GM10266 (cell line): ENCODE measurements at regions not wholly inside any gene's neighbourhood (a gene's known extent, or its start where the extent isn't known, plus 50 kb on each side); places are given as distances from the start of the nearest gene placed in this dataset.
"Not testable (repeated sequence)": the region's sequence is repeated elsewhere in the genome, so short reads cannot be mapped to it uniquely, and the experiment has no call there.

Source experiments
- DNase-seq: peaks from one replicate; pipeline ENCODE4 v3.0.0; 2012; ENCODE audit errors: extremely low spot score
- TF ChIP-seq, protein P1 (sequence below): IDR thresholded peaks from 2 replicates; pipeline ENCODE4 v1.5.1; 2012; ENCODE audit warnings: mild to moderate bottlenecking, low read depth; ENCODE audit not compliant: control insufficient read depth, insufficient read depth; ENCODE audit errors: missing control alignments

DNA sequence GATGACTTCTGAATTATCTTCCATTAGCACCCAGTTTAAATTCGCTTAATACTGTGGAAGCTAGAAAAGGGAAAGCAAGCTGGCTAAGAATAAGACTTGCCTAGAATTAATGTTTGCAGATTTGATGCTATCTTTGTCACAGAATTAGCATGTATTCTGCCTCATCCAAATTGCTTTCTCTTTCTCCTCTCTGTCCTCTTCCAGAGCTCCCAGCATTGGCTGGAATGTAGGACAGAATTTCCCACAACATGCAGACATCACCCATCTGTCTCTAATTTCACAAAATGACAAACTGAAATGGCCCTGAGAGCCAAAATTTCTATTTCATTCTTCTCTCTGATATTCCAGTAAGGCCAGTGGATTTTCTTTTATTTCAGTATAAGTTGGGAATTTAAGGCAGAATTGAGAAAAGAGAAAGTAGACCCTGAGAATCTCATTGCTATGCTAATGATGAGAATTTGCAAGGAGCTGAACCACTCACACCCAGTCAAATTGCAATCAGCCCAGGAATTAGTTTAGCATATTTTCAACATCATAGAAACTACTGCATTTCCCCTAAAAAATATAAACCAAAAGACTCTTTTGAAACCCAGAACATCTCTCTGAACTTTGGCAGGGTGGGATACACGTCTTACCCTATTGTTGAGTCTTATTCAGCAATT is 188.8 kb downstream of the RCHY1 start:
- TF ChIP-seq, protein P1, sequence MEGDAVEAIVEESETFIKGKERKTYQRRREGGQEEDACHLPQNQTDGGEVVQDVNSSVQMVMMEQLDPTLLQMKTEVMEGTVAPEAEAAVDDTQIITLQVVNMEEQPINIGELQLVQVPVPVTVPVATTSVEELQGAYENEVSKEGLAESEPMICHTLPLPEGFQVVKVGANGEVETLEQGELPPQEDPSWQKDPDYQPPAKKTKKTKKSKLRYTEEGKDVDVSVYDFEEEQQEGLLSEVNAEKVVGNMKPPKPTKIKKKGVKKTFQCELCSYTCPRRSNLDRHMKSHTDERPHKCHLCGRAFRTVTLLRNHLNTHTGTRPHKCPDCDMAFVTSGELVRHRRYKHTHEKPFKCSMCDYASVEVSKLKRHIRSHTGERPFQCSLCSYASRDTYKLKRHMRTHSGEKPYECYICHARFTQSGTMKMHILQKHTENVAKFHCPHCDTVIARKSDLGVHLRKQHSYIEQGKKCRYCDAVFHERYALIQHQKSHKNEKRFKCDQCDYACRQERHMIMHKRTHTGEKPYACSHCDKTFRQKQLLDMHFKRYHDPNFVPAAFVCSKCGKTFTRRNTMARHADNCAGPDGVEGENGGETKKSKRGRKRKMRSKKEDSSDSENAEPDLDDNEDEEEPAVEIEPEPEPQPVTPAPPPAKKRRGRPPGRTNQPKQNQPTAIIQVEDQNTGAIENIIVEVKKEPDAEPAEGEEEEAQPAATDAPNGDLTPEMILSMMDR, result no peak

DNA sequence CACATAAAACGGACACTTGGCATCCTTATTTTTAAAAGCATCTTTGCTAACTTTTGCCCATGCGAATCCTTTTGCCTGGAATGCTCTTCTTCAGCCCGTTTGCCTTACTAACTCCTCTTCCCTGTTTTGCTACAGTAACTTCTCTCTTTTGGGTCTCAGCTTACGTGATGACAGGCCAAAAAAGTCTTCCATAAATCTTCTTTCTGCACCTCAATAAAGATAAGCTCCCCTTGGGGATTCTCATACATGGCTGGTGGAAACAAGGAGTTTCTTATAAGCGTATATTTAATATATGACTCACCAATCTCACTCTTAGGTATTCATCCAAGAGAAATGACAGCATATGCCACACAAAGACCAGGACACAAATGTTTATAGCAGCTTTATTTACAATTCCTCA is 192.7 kb downstream of the RCHY1 start:
- no peak for DNase-seq
- TF ChIP-seq, protein P1, result no peak

More for the DNA sequence above, 188.8 kb downstream of the RCHY1 start:
- no peak for DNase-seq

DNA sequence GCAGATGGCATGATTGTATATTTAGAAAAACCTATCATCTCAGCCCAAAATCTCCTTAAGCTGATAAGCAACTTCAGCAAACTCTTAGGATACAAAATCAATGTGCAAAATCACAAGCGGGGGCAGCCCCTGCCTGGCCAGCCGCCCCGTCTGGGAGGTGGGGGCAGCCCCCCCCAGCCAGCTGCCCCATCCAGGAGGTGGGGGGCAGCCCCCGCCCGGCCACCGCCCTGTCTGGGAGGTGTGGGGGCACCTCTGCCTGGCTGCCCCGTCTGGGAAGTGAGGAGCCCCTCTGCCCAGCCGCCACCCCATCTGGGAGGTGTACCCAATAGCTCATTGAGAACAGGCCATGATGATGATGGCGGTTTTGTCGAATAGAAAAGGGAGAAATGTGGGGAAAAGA is 196.6 kb downstream of the RCHY1 start:
- not testable (repeated sequence) for DNase-seq

DNA sequence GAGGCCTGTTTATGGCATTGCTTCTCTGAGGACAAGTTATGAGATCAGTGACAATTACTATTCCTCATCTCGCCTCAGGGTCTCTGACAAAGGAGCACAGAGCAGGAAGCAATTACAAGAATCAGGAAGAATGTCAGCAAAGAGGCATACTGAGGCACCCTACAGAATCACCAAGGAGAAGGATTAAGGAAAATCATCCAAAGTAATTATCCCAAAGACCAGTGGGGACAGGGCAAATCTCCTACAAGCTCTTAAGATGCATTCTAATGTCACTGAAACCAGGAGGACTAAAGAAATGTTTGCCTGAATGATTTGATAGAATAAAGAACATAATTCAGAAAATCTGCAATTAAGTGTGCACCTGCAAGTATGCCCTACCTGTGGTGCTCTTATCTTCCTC is 206.2 kb downstream of the RCHY1 start:
- DNase-seq, result no peak
- TF ChIP-seq, protein P1, result no peak

DNA sequence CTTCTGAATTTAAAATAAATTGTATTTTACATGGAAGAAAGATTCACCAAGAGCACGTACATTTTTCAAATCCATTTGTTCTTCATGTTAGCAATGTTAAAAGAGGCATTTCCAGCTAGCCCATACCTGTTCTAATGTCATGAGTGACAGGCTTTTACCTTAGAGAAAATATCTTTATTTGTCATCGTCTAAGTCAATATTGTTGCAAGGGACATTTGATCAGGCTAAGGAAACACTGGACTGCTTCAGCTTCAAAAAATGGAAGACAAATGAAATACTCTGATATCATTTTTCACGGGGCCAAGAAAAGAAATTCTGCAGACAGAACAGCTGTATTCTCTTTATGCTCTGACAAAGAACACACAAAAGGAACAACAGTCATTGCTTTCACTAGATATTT is 207.7 kb downstream of the RCHY1 start:
- DNase-seq, result no peak
- TF ChIP-seq, protein P1, result no peak

DNA sequence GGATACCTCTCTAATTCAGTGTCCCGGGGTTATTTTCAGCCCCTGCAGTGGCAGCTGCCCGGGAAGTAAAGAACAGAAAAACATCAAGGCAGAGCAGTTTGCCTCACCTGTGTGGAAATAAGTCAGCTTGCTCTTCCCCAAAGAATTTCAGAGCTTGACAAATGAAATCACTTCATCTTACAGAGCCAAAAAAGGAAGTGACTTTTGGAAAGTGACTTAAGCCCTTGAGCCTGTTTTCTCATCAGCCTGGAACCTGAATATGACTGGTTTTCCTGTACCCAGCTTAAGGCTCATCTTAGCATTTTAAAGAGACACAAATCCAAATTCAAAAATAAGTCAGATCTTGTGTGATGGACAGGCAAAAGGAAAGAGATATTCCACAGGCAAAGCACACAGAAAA is 211.6 kb downstream of the RCHY1 start:
- DNase-seq, result no peak
- TF ChIP-seq, protein P1, result no peak

DNA sequence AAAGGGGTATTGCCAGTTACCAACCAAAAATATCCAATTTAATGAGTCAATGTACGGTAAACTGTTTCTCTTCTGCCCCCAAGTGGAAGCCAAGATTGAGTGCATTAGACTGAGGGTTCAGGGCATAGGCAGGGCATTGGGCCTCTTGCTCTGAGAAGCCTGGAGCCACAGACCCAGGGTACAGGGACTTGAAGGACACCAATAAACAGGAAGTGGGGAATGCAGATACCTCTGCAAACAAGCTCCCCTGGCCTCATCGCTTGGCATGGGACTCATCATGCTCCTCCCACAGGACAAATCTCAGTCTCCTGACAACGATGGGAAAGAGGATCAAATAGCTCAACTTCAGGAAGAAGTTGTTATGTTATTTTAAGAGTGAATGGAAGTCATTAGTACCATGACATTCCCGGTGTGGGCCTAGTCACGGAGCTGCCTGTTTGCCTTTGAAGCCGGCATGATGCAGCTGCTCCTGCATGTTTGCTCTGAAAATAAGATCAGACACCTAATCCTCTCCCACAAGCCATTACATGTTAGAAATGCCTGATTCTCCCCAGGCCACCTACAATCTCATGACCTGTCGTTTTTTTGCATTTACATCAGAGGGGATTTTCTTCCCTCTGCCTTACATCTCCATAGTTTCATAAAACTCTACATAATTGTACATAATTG is 224.2 kb downstream of the RCHY1 start:
- DNase-seq, result peak; percentile 44
- TF ChIP-seq, protein P1, result peak; percentile 61
